ENCODE measurements at regions not wholly inside any gene's neighbourhood (a gene's known extent, or its start where the extent isn't known, plus 50 kb on each side); places are given as distances from the start of the nearest gene placed in this dataset.
"Not testable (repeated sequence)": the region's sequence is repeated elsewhere in the genome, so short reads cannot be mapped to it uniquely, and the experiment has no call there.

- DNase-seq (ENCODE audit: low spot score) = no peak
These were observed 55.1 kb upstream of the TLR4 start for GRCh38 chr9:117649126-117649525.

DNA sequence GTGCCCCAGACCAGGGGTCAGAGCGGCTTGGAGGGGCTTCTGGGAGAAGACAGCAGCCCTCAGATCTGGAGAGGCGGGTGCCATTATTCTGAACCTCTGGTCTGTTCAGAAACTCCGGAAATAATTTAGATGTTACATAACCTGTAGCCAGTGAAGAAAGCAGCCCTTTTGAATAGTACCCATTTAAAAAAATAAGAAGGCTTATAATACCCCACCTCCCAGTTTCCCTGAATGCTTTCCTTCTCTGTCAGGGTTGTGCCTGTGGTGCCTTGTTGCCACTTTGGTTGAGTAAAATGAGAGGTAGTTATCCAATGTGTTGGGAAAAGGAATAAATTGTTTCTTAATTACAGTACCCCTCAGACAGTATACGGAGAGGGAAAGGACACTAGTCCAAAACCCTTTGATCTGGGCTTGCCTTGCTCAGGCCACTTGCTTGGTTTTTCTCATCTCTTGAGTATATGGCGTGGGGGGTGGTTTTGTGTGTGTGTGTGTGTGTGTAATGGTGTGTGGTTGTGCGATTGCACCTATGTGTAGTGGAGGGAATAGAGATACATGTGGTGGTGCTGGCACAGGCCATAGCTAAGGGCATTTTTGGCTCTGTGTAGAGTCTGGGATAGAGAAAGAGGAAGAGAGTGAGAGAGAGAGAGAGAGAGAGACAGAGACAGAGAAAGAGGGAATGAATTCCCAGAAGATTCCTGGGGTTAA is 59.1 kb upstream of the TLR4 start:
- no peak for DNase-seq (ENCODE audit: low spot score)

GRCh38 chr9:117644133-117644931 is 59.9 kb upstream of the TLR4 start:
- peak; percentile 78 for DNase-seq (ENCODE audit: low spot score)

DNA sequence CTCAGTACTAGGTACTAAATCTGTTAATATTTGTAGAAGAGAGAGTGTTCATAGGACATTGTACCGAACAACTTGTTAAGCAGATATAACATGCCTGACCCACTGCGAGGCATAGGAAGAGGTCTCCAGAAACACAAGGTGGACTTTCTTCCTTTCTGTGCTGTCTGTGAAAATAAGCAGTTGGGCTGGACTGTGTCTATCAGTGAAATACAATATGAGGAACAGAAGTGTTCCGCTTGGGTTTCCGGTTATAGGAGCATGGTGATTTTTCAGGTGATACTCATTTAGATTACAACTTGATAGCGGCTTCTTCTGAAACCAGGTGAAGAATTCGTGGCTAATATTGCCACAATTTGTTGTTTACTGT is 60.9 kb upstream of the TLR4 start:
- DNase-seq (ENCODE audit: low spot score) = no peak

GRCh38 chr9:117642571-117643287 is 61.5 kb upstream of the TLR4 start:
- DNase-seq (ENCODE audit: low spot score) = not testable (repeated sequence)

GRCh38 chr9:117636681-117637080 is 67.5 kb upstream of the TLR4 start:
- DNase-seq (ENCODE audit: low spot score) = no peak

DNA sequence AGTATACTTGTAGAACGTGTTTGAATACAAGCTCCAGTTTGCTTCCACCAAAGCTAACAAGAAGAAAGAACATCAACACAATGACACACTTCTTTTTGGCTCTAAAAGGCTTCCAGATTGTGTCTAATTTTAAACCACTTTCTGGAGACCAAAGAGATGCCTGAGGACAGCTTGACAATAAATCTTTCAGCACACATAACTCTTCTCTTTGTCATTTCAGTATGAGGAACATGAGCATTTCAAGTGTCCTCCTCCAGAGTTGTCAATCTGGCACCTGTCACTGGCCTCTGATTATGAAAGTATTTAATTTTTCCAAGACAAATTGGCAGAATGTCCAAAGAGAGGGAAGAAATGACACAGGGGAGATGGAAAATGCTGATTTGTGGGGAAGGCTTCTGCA is 79.0 kb upstream of the TLR4 start:
- no peak for DNase-seq (ENCODE audit: low spot score)

- no peak for DNase-seq (ENCODE audit: low spot score)
These were observed 80.1 kb upstream of the TLR4 start for GRCh38 chr9:117624106-117624505.

GRCh38 chr9:117622347-117622746 is 81.9 kb upstream of the TLR4 start:
- no peak for DNase-seq (ENCODE audit: low spot score)

DNA sequence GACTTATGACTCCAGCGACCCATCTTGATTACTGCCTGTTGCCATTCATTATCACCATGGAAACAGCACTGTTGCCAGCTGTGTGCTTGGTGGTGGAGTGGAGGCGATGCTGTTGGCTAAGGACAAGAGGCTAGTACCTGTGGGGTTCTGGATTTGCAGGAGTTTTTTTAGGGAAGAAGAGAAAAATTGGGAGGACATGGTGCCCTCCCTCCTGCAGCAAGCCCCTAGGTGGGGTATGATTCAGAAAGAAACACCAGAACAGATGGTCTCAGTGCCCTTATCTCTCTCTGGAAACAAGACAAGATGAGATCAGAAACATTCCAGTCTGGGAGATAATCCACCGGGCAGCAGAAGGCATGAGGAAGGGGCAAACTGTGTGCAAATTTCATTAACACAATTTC is 87.8 kb upstream of the TLR4 start:
- DNase-seq (ENCODE audit: low spot score) = no peak

GRCh38 chr9:117612317-117612716 is 91.9 kb upstream of the TLR4 start:
- DNase-seq (ENCODE audit: low spot score) = no peak

GRCh38 chr9:117597977-117598376 is 106.2 kb upstream of the TLR4 start:
- no peak for DNase-seq (ENCODE audit: low spot score)

- DNase-seq (ENCODE audit: low spot score) = no peak
These were observed 107.5 kb upstream of the TLR4 start for GRCh38 chr9:117596678-117597077.

GRCh38 chr9:117595650-117596049 is 108.6 kb upstream of the TLR4 start:
- DNase-seq (ENCODE audit: low spot score) = no peak

- no peak for DNase-seq (ENCODE audit: low spot score)
These were observed 116.9 kb upstream of the TLR4 start for GRCh38 chr9:117587263-117587662.

DNA sequence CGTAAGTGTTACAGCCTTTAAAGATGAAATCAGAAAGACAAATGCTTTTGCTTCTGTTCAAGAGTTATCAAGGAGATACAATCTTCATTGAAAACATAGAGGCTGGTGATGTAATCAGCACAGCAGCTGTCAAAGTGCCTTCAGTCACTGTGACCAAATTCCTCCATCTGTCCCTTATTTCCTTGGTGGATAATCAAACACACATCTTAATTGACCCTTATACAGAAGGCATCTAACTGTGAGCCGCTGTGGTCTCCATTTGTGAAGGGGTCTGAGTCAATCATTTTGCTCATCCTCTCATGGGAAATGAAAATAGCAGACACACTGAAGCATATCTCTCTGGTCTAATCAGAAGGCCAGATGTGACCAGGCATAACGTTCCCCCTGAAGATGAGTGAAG is 130.1 kb upstream of the TLR4 start:
- DNase-seq (ENCODE audit: low spot score) = no peak

- no peak for DNase-seq (ENCODE audit: low spot score)
These were observed 139.4 kb upstream of the TLR4 start for GRCh38 chr9:117564839-117565238.

DNA sequence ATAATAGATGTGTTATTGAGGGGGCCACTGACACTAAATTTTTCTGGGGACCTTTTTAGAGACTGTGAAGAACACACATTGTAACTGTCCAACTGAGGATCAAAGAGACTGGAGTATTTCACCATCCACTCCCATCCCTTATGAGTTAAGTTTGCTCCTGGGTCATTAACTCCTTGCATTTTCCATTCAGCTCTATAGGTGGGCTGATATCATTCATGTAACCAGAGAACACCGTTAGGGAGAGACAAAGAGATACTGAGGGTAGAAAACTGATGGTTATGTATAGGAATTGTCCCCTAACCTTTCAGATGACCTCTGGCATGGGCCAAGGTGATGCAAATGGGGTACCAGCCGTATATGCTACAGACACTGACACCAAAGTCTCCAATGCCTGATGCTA is 142.4 kb upstream of the TLR4 start:
- DNase-seq (ENCODE audit: low spot score) = no peak

- peak; percentile 71 for DNase-seq (ENCODE audit: low spot score)
These were observed 141.2 kb upstream of the ASTN2 start for GRCh38 chr9:117555964-117556629.

GRCh38 chr9:117552811-117553210 is 138.0 kb upstream of the ASTN2 start:
- DNase-seq (ENCODE audit: low spot score) = no peak

DNA sequence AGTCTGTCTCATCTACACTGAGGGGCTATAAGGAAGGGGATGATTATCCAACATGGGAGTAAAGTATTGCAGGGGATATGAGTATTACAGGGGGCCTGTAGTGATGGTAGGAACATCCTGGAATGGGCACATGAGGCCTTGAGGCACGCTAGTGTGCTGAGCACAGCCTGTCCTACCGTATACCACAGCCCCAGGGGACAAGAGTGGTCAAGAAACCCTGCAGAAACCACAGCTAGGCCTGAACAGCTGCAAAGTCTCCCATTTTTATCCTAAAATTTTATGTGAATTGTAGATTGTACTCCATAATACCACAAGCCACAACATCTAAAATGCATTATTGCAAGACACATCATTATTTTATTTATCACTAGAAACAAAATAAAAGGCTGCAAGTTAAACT is 136.3 kb upstream of the ASTN2 start:
- no peak for DNase-seq (ENCODE audit: low spot score)

DNA sequence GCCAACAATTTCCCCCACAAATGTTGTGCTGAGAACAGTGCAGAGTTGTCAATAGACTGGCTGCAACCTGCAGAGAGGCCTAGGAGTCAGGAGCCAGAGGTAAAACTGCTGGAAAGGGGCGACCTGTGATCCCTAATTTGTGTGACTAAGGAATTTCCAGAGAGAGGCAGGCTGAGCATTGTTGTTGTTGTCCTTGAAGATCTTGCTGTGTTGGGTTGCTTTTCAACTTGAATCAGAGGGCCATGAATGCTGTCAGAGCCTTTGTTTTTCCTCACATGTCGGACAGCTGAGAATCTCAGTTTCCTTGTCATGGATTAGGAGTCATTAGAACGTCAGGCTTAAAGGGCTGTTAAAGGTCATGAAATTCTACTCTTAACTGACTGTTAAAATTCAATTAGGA is 134.6 kb upstream of the ASTN2 start:
- DNase-seq (ENCODE audit: low spot score) = no peak

DNA sequence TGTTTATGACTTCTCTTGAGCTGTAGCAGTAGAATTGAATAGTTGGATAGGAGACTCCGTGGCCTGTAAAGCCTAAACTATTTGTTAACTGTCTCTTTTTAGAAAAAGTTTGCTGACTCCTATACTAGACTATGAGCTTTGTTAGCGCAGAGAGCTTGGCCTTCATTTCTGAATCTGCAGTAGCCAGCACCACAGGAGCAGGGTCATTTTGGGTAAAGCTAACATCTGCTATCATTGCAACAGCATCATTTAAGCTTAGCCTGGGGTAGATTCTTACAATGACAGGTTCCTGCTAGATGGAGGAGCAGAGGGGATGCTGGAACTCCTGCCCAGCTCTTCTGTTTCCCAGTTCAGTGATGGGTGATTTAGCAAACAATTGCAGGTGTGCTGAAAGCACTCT is 133.7 kb upstream of the ASTN2 start:
- no peak for DNase-seq (ENCODE audit: low spot score)
